MM.1S (cell line): ENCODE measurements at regions not wholly inside any gene's neighbourhood (a gene's known extent, or its start where the extent isn't known, plus 50 kb on each side); places are given as distances from the start of the nearest gene placed in this dataset.

Source experiments
- DNase-seq: peaks from one replicate; pipeline ENCODE4 v3.0.0-alpha.2; 2015
- H2AFZ ChIP-seq: fragments of 300-600 bp; sonication (generic); 2 replicates; pipeline ENCODE4 v1.6.0; 2016; ENCODE audit warnings: antibody characterized with exemption, low read length
- H3F3A ChIP-seq: fragments of 300-600 bp; sonication (generic); 2 replicates; pipeline ENCODE4 v1.6.1; 2016; ENCODE audit warnings: mild to moderate bottlenecking, antibody characterized with exemption, low read length, moderate library complexity, mixed read lengths; ENCODE audit not compliant: insufficient read depth
- H3K27ac ChIP-seq: fragments of 300-600 bp; sonication (generic); 2 replicates; pipeline ENCODE4 v1.5.1; 2016; ENCODE audit warnings: mild to moderate bottlenecking, low read length
- H3K27me3 ChIP-seq: fragments of 300-600 bp; sonication (generic); replicated peaks from 2 replicates; pipeline ENCODE4 v1.6.0; 2016; ENCODE audit warnings: low read length; ENCODE audit not compliant: insufficient read depth
- H3K36me3 ChIP-seq: fragments of 300-600 bp; sonication (generic); replicated peaks from 2 replicates; pipeline ENCODE4 v1.6.1; 2016; ENCODE audit warnings: mild to moderate bottlenecking, low read length, mixed read lengths; ENCODE audit not compliant: insufficient read depth
- H3K4me1 ChIP-seq: fragments of 300-600 bp; sonication (generic); 2 replicates; pipeline ENCODE4 v1.6.1; 2016; ENCODE audit warnings: low read length, mixed read lengths
- H3K4me2 ChIP-seq: fragments of 300-600 bp; sonication (generic); 2 replicates; pipeline ENCODE4 v1.6.0; 2016; ENCODE audit warnings: low read depth, low read length
- H3K4me3 ChIP-seq: fragments of 300-600 bp; sonication (generic); 2 replicates; pipeline ENCODE4 v1.5.1; 2016; ENCODE audit warnings: low read length, mixed read lengths
- H3K79me2 ChIP-seq: fragments of 300-600 bp; sonication (generic); 2 replicates; pipeline ENCODE4 v1.6.1; 2016; ENCODE audit warnings: mixed run types, low read length, mixed read lengths
- H3K9ac ChIP-seq: fragments of 300-600 bp; sonication (generic); 2 replicates; pipeline ENCODE4 v1.6.1; 2016; ENCODE audit warnings: low read length, mixed read lengths
- H3K9me2 ChIP-seq: fragments of 300-600 bp; sonication (generic); replicated peaks from 2 replicates; pipeline ENCODE4 v1.6.1; 2016; ENCODE audit warnings: mild to moderate bottlenecking, low read length, mixed read lengths; ENCODE audit not compliant: insufficient read depth
- H3K9me3 ChIP-seq: fragments of 300-600 bp; sonication (generic); replicated peaks from 2 replicates; pipeline ENCODE4 v1.6.1; 2016; ENCODE audit warnings: mild to moderate bottlenecking, low read length, mixed read lengths; ENCODE audit not compliant: insufficient read depth
- H4K20me1 ChIP-seq: fragments of 300-600 bp; sonication (generic); 2 replicates; pipeline ENCODE4 v1.6.1; 2016; ENCODE audit warnings: mild to moderate bottlenecking, low read length, moderate library complexity, mixed read lengths; ENCODE audit not compliant: insufficient read depth
- EZH2 ChIP-seq: fragments of 300-600 bp; sonication (generic); optimal IDR thresholded peaks from 2 replicates; pipeline ENCODE3; 2017; ENCODE audit warnings: low read depth, mild to moderate bottlenecking, antibody characterized with exemption, low read length, mixed read lengths
- EZH2phosphoT487 ChIP-seq: fragments of 300-600 bp; sonication (generic); IDR thresholded peaks from 2 replicates; pipeline ENCODE4 v1.6.1; 2018; ENCODE audit warnings: antibody characterized with exemption, low read length
- TF ChIP-seq, protein P1 (sequence below): fragments of 300-600 bp; sonication (generic); IDR thresholded peaks from 2 replicates; pipeline ENCODE4 v1.5.1; 2016; ENCODE audit warnings: antibody characterized with exemption, low read length, mixed read lengths

DNA sequence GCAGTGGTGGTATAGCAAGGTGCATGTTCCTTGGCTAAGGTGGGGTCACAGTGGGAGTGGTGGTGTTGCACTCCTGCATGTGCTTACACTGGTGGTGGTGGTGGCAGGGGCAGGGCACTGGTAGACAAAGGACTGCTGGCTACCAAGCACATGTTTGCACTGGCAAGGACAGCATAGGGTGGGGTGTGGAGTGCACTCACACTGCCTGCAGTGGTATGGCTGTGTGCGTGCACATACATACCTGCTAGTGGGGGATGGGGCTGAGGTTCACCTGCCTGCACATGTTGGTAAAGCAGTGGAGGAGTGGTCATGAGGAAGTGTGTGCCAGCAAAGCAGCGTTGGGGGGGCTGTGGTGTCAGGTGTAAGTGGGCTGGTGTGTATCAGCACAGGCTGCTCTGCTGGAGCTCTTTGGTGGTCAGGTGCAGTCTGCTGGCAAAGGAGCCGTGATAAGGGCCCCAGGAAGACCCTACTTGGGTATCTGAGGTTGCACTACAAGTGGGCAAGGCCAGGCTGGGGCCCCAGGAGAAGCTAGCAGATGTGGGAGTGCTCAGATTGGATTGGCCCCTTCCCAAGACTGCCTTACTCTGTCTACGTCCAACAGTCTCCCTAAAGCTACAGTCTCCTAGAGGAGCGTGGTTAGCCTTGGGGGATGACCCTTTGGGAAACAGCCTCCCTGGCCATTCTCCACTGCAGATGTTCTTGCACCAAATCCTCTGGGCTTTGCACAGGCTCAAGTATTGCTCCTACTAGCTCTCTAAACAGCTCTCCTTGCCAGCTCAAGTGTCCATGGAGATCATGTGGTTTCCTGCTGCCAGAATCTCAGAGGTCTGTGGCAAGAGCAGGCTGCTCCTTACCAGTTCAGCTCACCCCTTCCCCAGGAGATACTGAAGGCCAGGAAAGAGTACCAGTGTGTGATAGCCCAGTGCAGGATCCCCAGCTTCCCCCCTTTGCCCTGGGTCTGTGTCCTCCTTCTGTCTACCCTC, 486.3 kb upstream of the PABPC4L start:
- Histone ChIP-seq H3K4me2 (no peak overlapping the region), H2AFZ (no peak overlapping the region), H3F3A (no peaks in the 10 kb centered on the region), H3K36me3 (no peaks in the 10 kb centered on the region), H3K4me1 (no peaks in the 10 kb centered on the region), H3K27me3 (no peaks in the 10 kb centered on the region), H3K79me2 (no peaks in the 10 kb centered on the region), H3K27ac (no peak overlapping the region), H3K9me2 (no peaks in the 10 kb centered on the region), H3K9me3 (no peaks in the 10 kb centered on the region), H3K4me3 (no peak overlapping the region), H4K20me1 (no peaks in the 10 kb centered on the region), H3K9ac (no peak overlapping the region)
- TF ChIP-seq EZH2, result no peak
- TF ChIP-seq, protein P1, sequence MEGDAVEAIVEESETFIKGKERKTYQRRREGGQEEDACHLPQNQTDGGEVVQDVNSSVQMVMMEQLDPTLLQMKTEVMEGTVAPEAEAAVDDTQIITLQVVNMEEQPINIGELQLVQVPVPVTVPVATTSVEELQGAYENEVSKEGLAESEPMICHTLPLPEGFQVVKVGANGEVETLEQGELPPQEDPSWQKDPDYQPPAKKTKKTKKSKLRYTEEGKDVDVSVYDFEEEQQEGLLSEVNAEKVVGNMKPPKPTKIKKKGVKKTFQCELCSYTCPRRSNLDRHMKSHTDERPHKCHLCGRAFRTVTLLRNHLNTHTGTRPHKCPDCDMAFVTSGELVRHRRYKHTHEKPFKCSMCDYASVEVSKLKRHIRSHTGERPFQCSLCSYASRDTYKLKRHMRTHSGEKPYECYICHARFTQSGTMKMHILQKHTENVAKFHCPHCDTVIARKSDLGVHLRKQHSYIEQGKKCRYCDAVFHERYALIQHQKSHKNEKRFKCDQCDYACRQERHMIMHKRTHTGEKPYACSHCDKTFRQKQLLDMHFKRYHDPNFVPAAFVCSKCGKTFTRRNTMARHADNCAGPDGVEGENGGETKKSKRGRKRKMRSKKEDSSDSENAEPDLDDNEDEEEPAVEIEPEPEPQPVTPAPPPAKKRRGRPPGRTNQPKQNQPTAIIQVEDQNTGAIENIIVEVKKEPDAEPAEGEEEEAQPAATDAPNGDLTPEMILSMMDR, result no peak
- no peak for TF ChIP-seq EZH2phosphoT487
- DNase-seq, result no peak

GRCh38 chr4:134677209-134677814, 475.7 kb upstream of the PABPC4L start:
- no peak for DNase-seq
- Histone ChIP-seq H3K27ac (no peak overlapping the region), H3K27me3 (no peaks in the 10 kb centered on the region), H3K79me2 (no peaks in the 10 kb centered on the region), H4K20me1 (no peaks in the 10 kb centered on the region), H3K4me3 (no peak overlapping the region), H3K9me3 (no peaks in the 10 kb centered on the region), H3K36me3 (no peaks in the 10 kb centered on the region), H3F3A (no peaks in the 10 kb centered on the region), H3K9ac (no peak overlapping the region), H3K4me2 (no peak overlapping the region), H3K4me1 (no peaks in the 10 kb centered on the region), H2AFZ (no peak overlapping the region), H3K9me2 (no peaks in the 10 kb centered on the region)
- TF ChIP-seq, protein P1, result no peak
- TF ChIP-seq EZH2 (no peak), EZH2phosphoT487 (no peak)

- no peaks in the 10 kb centered on the region for H3K27me3 ChIP-seq
- H3K4me3 ChIP-seq, result no peak overlapping the region
- DNase-seq, result peak; percentile 6
- H3K36me3 ChIP-seq, result no peaks in the 10 kb centered on the region
- H3K9me2 ChIP-seq, result no peaks in the 10 kb centered on the region
- H3K4me2 ChIP-seq, result no peak overlapping the region
- TF ChIP-seq, protein P1, result no peak
- TF ChIP-seq EZH2 (no peak), EZH2phosphoT487 (no peak)
- H3K79me2 ChIP-seq, result no peaks in the 10 kb centered on the region
- no peaks in the 10 kb centered on the region for H3F3A ChIP-seq
- no peak overlapping the region for H3K27ac ChIP-seq
- no peaks in the 10 kb centered on the region for H4K20me1 ChIP-seq
- no peak overlapping the region for H3K9ac ChIP-seq
- H2AFZ ChIP-seq, result no peak overlapping the region
- H3K9me3 ChIP-seq, result no peaks in the 10 kb centered on the region
- H3K4me1 ChIP-seq, result no peaks in the 10 kb centered on the region
Measured at GRCh38 chr4:134668237-134668636, 466.6 kb upstream of the PABPC4L start.
